ENCODE measurements at regions not wholly inside any gene's neighbourhood (a gene's known extent, or its start where the extent isn't known, plus 50 kb on each side); places are given as distances from the start of the nearest gene placed in this dataset.

GRCh38 chr5:93246090-93246855 is 334.7 kb downstream of the NR2F1-AS1 start:
- POLR2A ChIA-PET: no interaction called here
- no peak for DNase-seq (ENCODE audit: extremely low spot score)
- CTCF ChIA-PET: no interaction called here
- no peak for TF ChIP-seq CTCF (IDR thresholded peaks at IDR 0.05; ENCODE audit: control extremely low read depth, extremely low read depth, low read depth, missing control alignments)

- no peak for DNase-seq (ENCODE audit: extremely low spot score)
- POLR2A ChIA-PET: no interaction called here
- TF ChIP-seq CTCF (IDR thresholded peaks at IDR 0.05; ENCODE audit: control extremely low read depth, extremely low read depth, low read depth, missing control alignments): no peak
- CTCF ChIA-PET: no interaction called here
These were observed 335.8 kb downstream of the NR2F1-AS1 start for GRCh38 chr5:93245226-93245625.

GRCh38 chr5:93243481-93243880 is 337.5 kb downstream of the NR2F1-AS1 start:
- DNase-seq (ENCODE audit: extremely low spot score): no peak
- ChIA-PET POLR2A (no interaction called here), CTCF (no interaction called here)
- no peak for TF ChIP-seq CTCF (IDR thresholded peaks at IDR 0.05; ENCODE audit: control extremely low read depth, extremely low read depth, low read depth, missing control alignments)

- no peak for TF ChIP-seq CTCF (IDR thresholded peaks at IDR 0.05; ENCODE audit: control extremely low read depth, extremely low read depth, low read depth, missing control alignments)
- POLR2A ChIA-PET: no interaction called here
- CTCF ChIA-PET: no interaction called here
- no peak for DNase-seq (ENCODE audit: extremely low spot score)
These were observed 340.7 kb downstream of the NR2F1-AS1 start for GRCh38 chr5:93240228-93240834.

GRCh38 chr5:93236807-93237421 is 344.1 kb downstream of the NR2F1-AS1 start:
- ChIA-PET POLR2A (no interaction called here), CTCF (interaction anchor here (0.8 kb wide), 1 partner anchor 14 kb away, joined by 3 read pairs; no protein-coding TSS in a partner anchor)
- TF ChIP-seq CTCF (IDR thresholded peaks at IDR 0.05; ENCODE audit: control extremely low read depth, extremely low read depth, low read depth, missing control alignments): no peak
- DNase-seq (ENCODE audit: extremely low spot score): no peak

- no peak for TF ChIP-seq CTCF (IDR thresholded peaks at IDR 0.05; ENCODE audit: control extremely low read depth, extremely low read depth, low read depth, missing control alignments)
- DNase-seq (ENCODE audit: extremely low spot score): no peak
- ChIA-PET CTCF (no interaction called here), POLR2A (no interaction called here)
These were observed 345.3 kb downstream of the NR2F1-AS1 start for GRCh38 chr5:93235761-93236160.

All from GM10248 (cell line).